ENCODE measurements at regions not wholly inside any gene's neighbourhood (a gene's known extent, or its start where the extent isn't known, plus 50 kb on each side); places are given as distances from the start of the nearest gene placed in this dataset.

GRCh38 chr12:126534942-126535341 is 1469.7 kb downstream of the AACS start:
- no peak for TF ChIP-seq EZH2 (IDR thresholded peaks at IDR 0.05; ENCODE audit: insufficient read depth, poor library complexity, severe bottlenecking)
- no peak for TF ChIP-seq EZH2phosphoT487 (IDR thresholded peaks at IDR 0.05; ENCODE audit: insufficient read depth, low read depth)

All from GM23248 (cell line).